K562 (cell line): ENCODE measurements at regions not wholly inside any gene's neighbourhood (a gene's known extent, or its start where the extent isn't known, plus 50 kb on each side); places are given as distances from the start of the nearest gene placed in this dataset.

ENCODE experiments used
- ATAC-seq: fragments of 200-7000 bp; cut with Tn5 transposase; 3 replicates; pipeline ENCODE4 v1.9.1; 2020; ENCODE audit warnings: moderate library complexity
- BruUV-seq: library from RNA; stranded (reverse); fragments of 400-500 nt; replicated peaks from 2 replicates; lab custom pipeline; 2021; lab: Mats Ljungman, UMichigan
- CTCF ChIA-PET: fragments of 300-600 bp; formaldehyde crosslinking; extraction: SDS; loops from one replicate; lab custom pipeline; 2021; ENCODE audit warnings: low intra/inter-chr PET ratio; lab: Yijun Ruan, JAX
- POLR2A ChIA-PET: fragments of 300-600, 350-650 bp; sonication (Branson Sonifier 250); formaldehyde crosslinking; extraction: SDS; loops from one replicate; lab custom pipeline; 2021; ENCODE audit warnings: antibody characterized with exemption, inconsistent platforms; lab: Yijun Ruan, JAX
- DNase-seq, 4 experiments: peaks; one replicate each; pipeline versions ENCODE4 v3.0.0 to v3.0.0-alpha.2; 2011 to 2018; ENCODE audit warnings: low spot score in 3 of 4, mixed read lengths in 3 of 4; ENCODE audit errors: extremely low read depth in 1 of 4
- FAIRE-seq: peaks from 2 replicates; lab custom pipeline; 2011; peaks lifted over from hg19 to GRCh38; lab: Jason Lieb, UNC
- H2AFZ ChIP-seq: 2 replicates; pipeline ENCODE4 v1.6.0; 2011; ENCODE audit warnings: low read depth, low read length, control low read depth, inconsistent platforms
- H3K27ac ChIP-seq: fragments of 200-600 bp; 3 replicates; pipeline ENCODE4 v1.8.0; 2011; ENCODE audit warnings: low read depth, mild to moderate bottlenecking, control low read depth, inconsistent platforms, low read length, moderate library complexity, mixed read lengths; ENCODE audit errors: extremely low read depth
- H3K27me3 ChIP-seq, 2 experiments: fragments of 300-600 bp in 1 of 2; 2 replicates in 1 of 2; 3 replicates in 1 of 2; pipeline versions ENCODE4 v1.6.0 to v1.8.0; 2011; ENCODE audit warnings: inconsistent platforms in 2 of 2, low read length in 2 of 2, mild to moderate bottlenecking in 1 of 2, mixed read lengths in 1 of 2, moderate library complexity in 1 of 2; ENCODE audit not compliant: control insufficient read depth in 2 of 2, insufficient read depth in 2 of 2
- H3K36me3 ChIP-seq: fragments of 300-600 bp; 3 replicates; pipeline ENCODE4 v1.8.0; 2011; ENCODE audit warnings: mild to moderate bottlenecking, low read length, inconsistent platforms; ENCODE audit not compliant: control insufficient read depth, insufficient read depth
- H3K4me1 ChIP-seq, 2 experiments: fragments of 200-600 bp in 1 of 2; replicated peaks in 1 of 2; 2 replicates in 1 of 2; 3 replicates in 1 of 2; pipeline versions ENCODE4 v1.5.1 to v1.8.0; 2011; ENCODE audit warnings: inconsistent platforms in 2 of 2, low read length in 2 of 2, mild to moderate bottlenecking in 1 of 2, mixed read lengths in 1 of 2, moderate library complexity in 1 of 2; ENCODE audit not compliant: control insufficient read depth in 2 of 2, insufficient read depth in 2 of 2
- H3K4me2 ChIP-seq: 2 replicates; pipeline ENCODE4 v1.6.1; 2011; ENCODE audit warnings: low read length, control low read depth, inconsistent platforms, mixed read lengths; ENCODE audit not compliant: insufficient read depth
- H3K4me3 ChIP-seq: fragments of 200-600 bp; sonication (generic), shearing (Covaris generic); 2 replicates; pipeline ENCODE4 v1.5.1; 2016; ENCODE audit warnings: control low read depth, inconsistent platforms
- H3K79me2 ChIP-seq: fragments of 200-600 bp; 3 replicates; pipeline ENCODE4 v1.8.0; 2011; ENCODE audit warnings: low read length, inconsistent platforms; ENCODE audit not compliant: control insufficient read depth, insufficient read depth
- H3K9ac ChIP-seq, 2 experiments: 2 replicates each; pipeline versions ENCODE4 v1.6.0 to v1.6.1; 2011; ENCODE audit warnings: low read depth in 2 of 2, low read length in 2 of 2, control low read depth in 1 of 2, inconsistent platforms in 1 of 2, mild to moderate bottlenecking in 1 of 2, mixed read lengths in 1 of 2; ENCODE audit not compliant: insufficient read depth in 1 of 2
- H3K9me1 ChIP-seq: one replicate; pipeline ENCODE4 v1.6.0; 2011; ENCODE audit warnings: inconsistent platforms, mild to moderate bottlenecking, low read length, moderate library complexity; ENCODE audit not compliant: control insufficient read depth, insufficient read depth
- H3K9me3 ChIP-seq: replicated peaks from 2 replicates; pipeline ENCODE4 v1.5.1; 2011; ENCODE audit warnings: low read depth, low read length, inconsistent platforms; ENCODE audit not compliant: control insufficient read depth, insufficient read depth
- H4K20me1 ChIP-seq: replicated peaks from 2 replicates; pipeline ENCODE4 v1.6.1; 2011; ENCODE audit warnings: low read length, inconsistent platforms, mixed read lengths; ENCODE audit not compliant: control insufficient read depth, insufficient read depth
- BHLHE40 ChIP-seq: IDR thresholded peaks from 2 replicates; pipeline ENCODE4 v1.6.1; 2011; ENCODE audit warnings: low read length, improper control_type of control experiment
- CHAMP1 ChIP-seq: fragments of 450-650 bp; IDR thresholded peaks from 2 replicates; pipeline ENCODE4 v1.6.1; 2016; ENCODE audit warnings: mild to moderate bottlenecking
- CXXC5 ChIP-seq: fragments of 250-450 bp; sonication (Bioruptor Pico); IDR thresholded peaks from 2 replicates; pipeline ENCODE4 v1.8.0; 2022; ENCODE audit warnings: inconsistent platforms, mild to moderate bottlenecking, moderate library complexity
- ETV6 ChIP-seq, 3 experiments: fragments of 150-350 bp in 1 of 3; sonication (generic) in 1 of 3; formaldehyde crosslinking in 1 of 3; IDR thresholded peaks; 2 replicates each; pipeline versions ENCODE4 v1.6.1 to v1.8.0; 2014 to 2022; ENCODE audit warnings: borderline replicate concordance in 2 of 3, low read depth in 2 of 3, antibody characterized with exemption in 1 of 3, low read length in 1 of 3, mild to moderate bottlenecking in 1 of 3, missing genetic modification reagents in 1 of 3
- NRF1 ChIP-seq, 2 experiments: fragments of 450-650 bp; IDR thresholded peaks in 1 of 2; conservative IDR thresholded peaks in 1 of 2; 2 replicates each; pipeline ENCODE4 v1.6.1; 2014; ENCODE audit warnings: mild to moderate bottlenecking in 2 of 2
- PTBP1 ChIP-seq: fragments of 200-400 bp; formaldehyde crosslinking; IDR thresholded peaks from 2 replicates; pipeline ENCODE4 v1.6.1; 2017; ENCODE audit warnings: low read depth, low read length
- RAD21 ChIP-seq, 2 experiments: fragments of 250-450 bp in 1 of 2; fragments of 450-650 bp in 1 of 2; sonication (Bioruptor Pico) in 1 of 2; formaldehyde crosslinking in 1 of 2; IDR thresholded peaks in 1 of 2; conservative IDR thresholded peaks in 1 of 2; 2 replicates each; pipeline versions ENCODE4 v1.4.0 to v1.8.0; 2020 to 2022; ENCODE audit warnings: mild to moderate bottlenecking in 2 of 2, moderate library complexity in 1 of 2
- SLC30A9 ChIP-seq: fragments of 250-450 bp; sonication (Bioruptor Pico); IDR thresholded peaks from 2 replicates; pipeline ENCODE4 v1.8.0; 2022; ENCODE audit warnings: mild to moderate bottlenecking, moderate library complexity
- TGIF2 ChIP-seq: sonication (generic); formaldehyde crosslinking; IDR thresholded peaks from 2 replicates; pipeline ENCODE4 v1.8.1; 2022; ENCODE audit warnings: mild to moderate bottlenecking, missing genetic modification reagents, moderate library complexity
- ZFP36 ChIP-seq: fragments of 150-350 bp; IDR thresholded peaks from 2 replicates; pipeline ENCODE4 v1.6.1; 2018; ENCODE audit warnings: low read length, low read depth; ENCODE audit not compliant: partially characterized antibody
- ZNF77 ChIP-seq: fragments of 250-450 bp; sonication (Bioruptor Pico); IDR thresholded peaks from 2 replicates; pipeline ENCODE4 v1.5.0; 2020
- WGBS: fragments of 100-300 bp; shearing (Covaris generic); methylation state at CpG from one replicate; pipeline ENCODE4 v1.1.6; 2016; ENCODE audit warnings: low coverage, mixed read lengths; ENCODE audit not compliant: insufficient coverage; ENCODE audit errors: missing lambda C conversion rate; 5-methylcytosine and 5-hydroxymethylcytosine counted together
- in situ Hi-C: fragments of 300-500 bp; cut with MboI; formaldehyde crosslinking; loops from 4 replicates; pipeline ENCODE4 v1.15.0; 2018; ENCODE audit warnings: inconsistent platforms, mixed read lengths
- intact Hi-C: fragments of 100-400 bp; cut with micrococcal nuclease; formaldehyde crosslinking; loops from 2 replicates; pipeline ENCODE4 v1.14.2; 2022

- peaks cover 3% of the 10 kb centered on the region for H3K9me1 ChIP-seq
- ATAC-seq (no peak), FAIRE-seq (no peak), DNase-seq (no peak)
- H3K36me3 ChIP-seq = no peaks in the 10 kb centered on the region
- H3K4me3 ChIP-seq = no peak overlapping the region
- in situ Hi-C loops = no loop called here
- no peak overlapping the region for H3K27ac ChIP-seq
- peaks cover 24 to 57% of the 10 kb centered on the region in 2 experiments; a peak in 4 of 5 replicates for H3K27me3 ChIP-seq
- no peaks in the 10 kb centered on the region for H3K79me2 ChIP-seq
- BruUV-seq = no TSS peak
- 28% methylated on average over 15 of the region's 15 CpGs for WGBS
- H3K9me3 ChIP-seq = no peaks in the 10 kb centered on the region; the same call in 1 of the 2 replicates
- TF ChIP-seq ZFP36 (peak; percentile 32), CXXC5 (CRISPR knock-in tag) (no peak)
- no peak overlapping the region for H3K4me2 ChIP-seq
- ChIA-PET POLR2A (interaction anchor here (1.3 kb wide), 1 partner anchor 9 kb away, joined by 3 read pairs; no protein-coding TSS in a partner anchor), CTCF (no interaction called here)
- no peak overlapping the region for H3K9ac ChIP-seq
- intact Hi-C loops = no loop called here
- H2AFZ ChIP-seq = no peak overlapping the region
- H3K4me1 ChIP-seq = peaks cover 11 to 84% of the 10 kb centered on the region in 2 experiments; a peak in 4 of 5 replicates
- peaks cover 19% of the 10 kb centered on the region; the same call in 1 of the 2 replicates for H4K20me1 ChIP-seq
Measured at GRCh38 chr16:89036776-89037175, 56.9 kb upstream of the ACSF3 start.

GRCh38 chr16:89037261-89038152 lies 56.1 kb upstream of the ACSF3 start:
- no TSS peak for BruUV-seq
- Histone ChIP-seq H3K27ac (no peak overlapping the region), H3K9me1 (peaks cover 3% of the 10 kb centered on the region), H3K27me3 (peaks cover 24 to 65% of the 10 kb centered on the region in 2 experiments; a peak in 4 of 5 replicates), H3K4me1 (peaks cover 11 to 86% of the 10 kb centered on the region in 2 experiments; a peak in 4 of 5 replicates), H3K79me2 (no peaks in the 10 kb centered on the region), H2AFZ (no peak overlapping the region), H3K9me3 (no peaks in the 10 kb centered on the region), H3K36me3 (no peaks in the 10 kb centered on the region), H3K4me3 (no peak overlapping the region), H4K20me1 (peaks cover 19% of the 10 kb centered on the region; the same call in 1 of the 2 replicates), H3K4me2 (no peak overlapping the region), H3K9ac (no peak overlapping the region; a peak in 1 of 4 replicates)
- FAIRE-seq = peak; percentile 80
- in situ Hi-C loops (no loop called here), intact Hi-C loops (no loop called here)
- ChIA-PET CTCF (no interaction called here), POLR2A (interaction anchor here (0.7 to 1.3 kb wide), 3 partner anchors 9 to 33 kb away, joined by 3 read pairs; no protein-coding TSS in a partner anchor)
- ATAC-seq = peak; percentile 92
- 20% methylated on average over 29 of the region's 30 CpGs for WGBS
- peak; percentile 75 to 81 (median 78) for DNase-seq
- TF ChIP-seq ZNF77 (no peak), ETV6 (IDR thresholded peaks at IDR 0.05; ENCODE audit: borderline replicate concordance in 1 of 2, low read depth in 2 of 2, low read length in 1 of 2) (no peak), ETV6 (CRISPR knock-in tag; IDR thresholded peaks at IDR 0.05; ENCODE audit: borderline replicate concordance) (peak; percentile 76; the same call in 1 of the 2 replicates), TGIF2 (CRISPR knock-in tag) (no peak), NRF1 (conservative IDR thresholded peaks at IDR 0.05 in 1 of 2, IDR thresholded peaks at IDR 0.05 in 1 of 2) (no peak), SLC30A9 (no peak), CHAMP1 (no peak), RAD21 (CRISPR knock-in tag; conservative IDR thresholded peaks at IDR 0.05 in 1 of 2, IDR thresholded peaks at IDR 0.05 in 1 of 2) (no peak), BHLHE40 (peak; percentile 32; the same call in 1 of the 2 replicates), PTBP1 (no peak)
